ENCODE measurements at regions not wholly inside any gene's neighbourhood (a gene's known extent, or its start where the extent isn't known, plus 50 kb on each side); places are given as distances from the start of the nearest gene placed in this dataset.
A peak's percentile ranks its signal among the peaks of the same experiment; 100 is the strongest.
"Not testable (repeated sequence)": the region's sequence is repeated elsewhere in the genome, so short reads cannot be mapped to it uniquely, and the experiment has no call there.

DNA sequence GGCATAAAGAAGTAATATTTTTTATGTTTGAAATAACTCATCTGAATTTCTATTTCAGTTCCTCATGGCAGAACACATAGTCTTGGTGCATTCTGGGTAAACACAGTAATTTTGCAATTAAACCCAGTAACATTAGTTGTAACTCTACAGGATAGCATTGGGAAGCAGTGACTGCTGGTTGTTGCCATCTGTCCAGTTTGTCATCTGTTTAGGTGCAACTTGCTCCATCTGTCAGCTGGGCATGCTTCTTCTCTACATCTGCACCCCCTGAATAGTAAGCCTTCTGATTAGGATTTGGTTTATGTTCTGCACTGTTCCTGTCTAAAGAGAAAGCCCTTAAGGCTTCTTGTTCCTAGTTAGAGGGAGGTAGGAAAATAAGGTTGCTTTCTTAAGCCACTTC, 63.5 kb upstream of the CSNK1A1L start:
- ChIA-PET POLR2A (no interaction called here), CTCF (no interaction called here)
- DNase-seq (ENCODE audit: extremely low spot score), result no peak
- no peak for TF ChIP-seq FOXA1 (IDR thresholded peaks at IDR 0.05)
- no peak for TF ChIP-seq SP1 (IDR thresholded peaks at IDR 0.05)
- no peak for TF ChIP-seq ZNF384 (IDR thresholded peaks at IDR 0.05)
- no peak for TF ChIP-seq L3MBTL2 (conservative IDR thresholded peaks at IDR 0.05)
- TF ChIP-seq ELF4 (IDR thresholded peaks at IDR 0.05), result no peak
- TF ChIP-seq ARNT (IDR thresholded peaks at IDR 0.05), result no peak
- TF ChIP-seq CTBP1 (IDR thresholded peaks at IDR 0.05; ENCODE audit: borderline replicate concordance), result no peak
- no peak for TF ChIP-seq FOXK2 (IDR thresholded peaks at IDR 0.05)
- no peak for TF ChIP-seq TARDBP (IDR thresholded peaks at IDR 0.05)
- TF ChIP-seq NFRKB (IDR thresholded peaks at IDR 0.05), result no peak
- no peak for TF ChIP-seq SUZ12 (IDR thresholded peaks at IDR 0.05)
- no peak for TF ChIP-seq BHLHE40 (IDR thresholded peaks at IDR 0.05; ENCODE audit: borderline replicate concordance)
- TF ChIP-seq LEF1 (IDR thresholded peaks at IDR 0.05; ENCODE audit: borderline replicate concordance), result no peak
- no peak for TF ChIP-seq FOXM1 (IDR thresholded peaks at IDR 0.05; ENCODE audit: borderline replicate concordance)
- TF ChIP-seq, protein P1, sequence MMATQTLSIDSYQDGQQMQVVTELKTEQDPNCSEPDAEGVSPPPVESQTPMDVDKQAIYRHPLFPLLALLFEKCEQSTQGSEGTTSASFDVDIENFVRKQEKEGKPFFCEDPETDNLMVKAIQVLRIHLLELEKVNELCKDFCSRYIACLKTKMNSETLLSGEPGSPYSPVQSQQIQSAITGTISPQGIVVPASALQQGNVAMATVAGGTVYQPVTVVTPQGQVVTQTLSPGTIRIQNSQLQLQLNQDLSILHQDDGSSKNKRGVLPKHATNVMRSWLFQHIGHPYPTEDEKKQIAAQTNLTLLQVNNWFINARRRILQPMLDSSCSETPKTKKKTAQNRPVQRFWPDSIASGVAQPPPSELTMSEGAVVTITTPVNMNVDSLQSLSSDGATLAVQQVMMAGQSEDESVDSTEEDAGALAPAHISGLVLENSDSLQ (IDR thresholded peaks at IDR 0.05), result no peak
- TF ChIP-seq HDGF (IDR thresholded peaks at IDR 0.05; ENCODE audit: borderline replicate concordance), result no peak

DNA sequence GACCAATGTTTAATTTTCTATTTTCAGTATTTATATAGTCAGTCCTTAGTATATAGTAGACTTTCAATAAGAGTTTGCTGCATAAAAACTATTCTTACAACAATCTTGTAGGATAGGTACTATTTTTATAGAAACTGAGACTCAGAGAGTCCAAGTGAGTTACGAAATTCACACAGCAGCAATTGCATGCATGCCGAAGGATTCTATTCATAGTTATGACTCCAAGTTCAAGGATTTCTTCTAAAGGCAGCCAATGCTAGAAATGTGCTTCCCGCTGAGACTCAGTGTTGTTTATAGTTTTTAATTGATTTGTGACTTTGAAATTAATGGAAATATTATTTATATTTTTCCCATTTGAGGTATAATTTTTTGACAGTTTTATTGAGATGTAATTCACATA, 62.7 kb upstream of the CSNK1A1L start:
- no peak for DNase-seq (ENCODE audit: extremely low spot score)
- no peak for TF ChIP-seq FOXA1 (IDR thresholded peaks at IDR 0.05)
- no peak for TF ChIP-seq LEF1 (IDR thresholded peaks at IDR 0.05; ENCODE audit: borderline replicate concordance)
- no peak for TF ChIP-seq HDGF (IDR thresholded peaks at IDR 0.05; ENCODE audit: borderline replicate concordance)
- TF ChIP-seq SP1 (IDR thresholded peaks at IDR 0.05), result no peak
- no peak for TF ChIP-seq ARNT (IDR thresholded peaks at IDR 0.05)
- TF ChIP-seq L3MBTL2 (conservative IDR thresholded peaks at IDR 0.05), result no peak
- TF ChIP-seq, protein P1 (IDR thresholded peaks at IDR 0.05), result no peak
- TF ChIP-seq FOXK2 (IDR thresholded peaks at IDR 0.05), result no peak
- no peak for TF ChIP-seq FOXM1 (IDR thresholded peaks at IDR 0.05; ENCODE audit: borderline replicate concordance)
- TF ChIP-seq SUZ12 (IDR thresholded peaks at IDR 0.05), result no peak
- no peak for TF ChIP-seq ZNF384 (IDR thresholded peaks at IDR 0.05)
- TF ChIP-seq CTBP1 (IDR thresholded peaks at IDR 0.05; ENCODE audit: borderline replicate concordance), result no peak
- no peak for TF ChIP-seq TARDBP (IDR thresholded peaks at IDR 0.05)
- TF ChIP-seq NFRKB (IDR thresholded peaks at IDR 0.05), result no peak
- no peak for TF ChIP-seq BHLHE40 (IDR thresholded peaks at IDR 0.05; ENCODE audit: borderline replicate concordance)
- CTCF ChIA-PET, result no interaction called here
- POLR2A ChIA-PET, result no interaction called here

DNA sequence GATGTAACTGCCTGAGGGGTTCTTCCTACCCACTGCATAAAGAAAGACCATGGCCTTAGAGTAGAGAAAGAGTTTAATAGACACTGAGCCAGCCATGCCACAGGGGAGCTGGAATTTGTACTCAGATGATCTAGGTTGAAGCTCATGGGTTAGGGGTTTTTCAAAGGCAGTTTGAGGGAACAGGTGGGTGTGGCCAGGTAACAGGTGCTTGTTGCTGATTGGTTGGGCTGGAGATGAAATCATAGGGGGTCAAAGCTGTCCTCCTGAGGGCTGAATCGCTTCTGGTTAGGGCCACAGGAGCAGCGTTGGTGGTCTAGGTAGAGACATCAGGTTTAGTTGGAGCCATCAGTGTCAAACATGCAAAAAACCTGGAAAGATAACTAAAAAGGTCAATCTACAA, 59.2 kb upstream of the CSNK1A1L start:
- ChIA-PET CTCF (no interaction called here), POLR2A (no interaction called here)
- no peak for DNase-seq (ENCODE audit: extremely low spot score)
- TF ChIP-seq TARDBP (IDR thresholded peaks at IDR 0.05) (no peak), LEF1 (IDR thresholded peaks at IDR 0.05; ENCODE audit: borderline replicate concordance) (no peak), FOXA1 (IDR thresholded peaks at IDR 0.05) (no peak), NFRKB (IDR thresholded peaks at IDR 0.05) (no peak), BHLHE40 (IDR thresholded peaks at IDR 0.05; ENCODE audit: borderline replicate concordance) (no peak)

DNA sequence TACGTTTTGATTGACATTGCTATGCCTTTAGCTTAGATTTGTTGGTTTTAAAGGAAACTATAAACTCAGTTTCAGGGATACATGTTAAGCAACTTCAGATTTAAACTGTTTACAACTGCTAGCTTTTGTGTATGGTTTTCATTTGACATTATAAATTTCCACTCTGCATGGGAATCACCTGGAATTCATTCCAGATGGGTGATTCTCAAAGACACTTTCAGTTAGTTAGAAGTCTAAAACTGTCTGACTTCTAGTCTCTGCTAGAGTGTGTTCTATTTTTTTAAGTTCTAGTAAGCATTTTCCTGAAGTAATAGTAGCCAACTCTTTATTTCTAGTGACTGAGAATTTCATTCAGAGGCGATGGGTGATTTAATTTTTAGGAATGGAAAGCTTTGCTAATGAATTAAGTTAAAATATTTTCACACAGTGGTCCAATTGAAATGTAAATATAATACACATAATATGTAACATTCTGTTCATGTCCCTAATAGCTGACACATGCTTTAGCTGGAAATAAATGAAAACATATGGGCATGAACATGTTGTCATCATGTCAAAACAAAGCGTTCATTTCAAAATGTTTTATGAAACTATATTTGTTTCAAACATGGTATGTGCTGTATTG, 58.3 kb upstream of the CSNK1A1L start:
- no peak for DNase-seq (ENCODE audit: extremely low spot score)
- TF ChIP-seq CTBP1 (IDR thresholded peaks at IDR 0.05; ENCODE audit: borderline replicate concordance) (no peak), FOXK2 (IDR thresholded peaks at IDR 0.05) (no peak)
- POLR2A ChIA-PET, result no interaction called here
- CTCF ChIA-PET, result interaction anchor here (0.6 kb wide), 1 partner anchor 1713 kb away, joined by 5 read pairs; no protein-coding TSS in a partner anchor

DNA sequence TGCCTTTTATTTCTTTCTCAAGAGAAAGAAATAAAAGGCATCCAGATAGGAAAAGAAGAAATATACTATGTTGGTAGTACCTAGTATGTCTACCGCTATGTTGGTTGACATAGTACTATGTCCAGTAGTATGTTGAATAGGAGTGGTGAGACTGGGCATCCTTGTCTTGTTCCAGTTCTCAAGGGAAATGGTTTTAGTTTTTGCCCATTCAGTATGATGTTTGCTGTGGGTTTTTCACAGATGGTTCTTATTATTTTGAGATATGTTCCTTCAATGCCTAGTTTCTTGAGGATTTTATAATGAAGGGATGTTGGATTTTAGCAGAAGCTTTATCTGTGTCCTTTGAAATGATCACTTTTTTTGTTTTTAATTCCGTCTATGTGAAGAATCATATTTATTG, 53.0 kb upstream of the CSNK1A1L start:
- POLR2A ChIA-PET, result no interaction called here
- CTCF ChIA-PET, result no interaction called here
- DNase-seq (ENCODE audit: extremely low spot score), result no peak
- no peak for TF ChIP-seq HDGF (IDR thresholded peaks at IDR 0.05; ENCODE audit: borderline replicate concordance)
- no peak for TF ChIP-seq NFRKB (IDR thresholded peaks at IDR 0.05)
- TF ChIP-seq SUZ12 (IDR thresholded peaks at IDR 0.05), result no peak
- TF ChIP-seq FOXM1 (IDR thresholded peaks at IDR 0.05; ENCODE audit: borderline replicate concordance), result no peak
- TF ChIP-seq BHLHE40 (IDR thresholded peaks at IDR 0.05; ENCODE audit: borderline replicate concordance), result no peak
- no peak for TF ChIP-seq SP1 (IDR thresholded peaks at IDR 0.05)
- no peak for TF ChIP-seq TARDBP (IDR thresholded peaks at IDR 0.05)
- no peak for TF ChIP-seq L3MBTL2 (conservative IDR thresholded peaks at IDR 0.05)
- no peak for TF ChIP-seq ARNT (IDR thresholded peaks at IDR 0.05)
- TF ChIP-seq FOXA1 (IDR thresholded peaks at IDR 0.05), result no peak
- TF ChIP-seq ZNF384 (IDR thresholded peaks at IDR 0.05), result no peak
- no peak for TF ChIP-seq FOXK2 (IDR thresholded peaks at IDR 0.05)
- no peak for TF ChIP-seq LEF1 (IDR thresholded peaks at IDR 0.05; ENCODE audit: borderline replicate concordance)
- TF ChIP-seq, protein P1 (IDR thresholded peaks at IDR 0.05), result no peak
- no peak for TF ChIP-seq ELF4 (IDR thresholded peaks at IDR 0.05)
- TF ChIP-seq CTBP1 (IDR thresholded peaks at IDR 0.05; ENCODE audit: borderline replicate concordance), result no peak

DNA sequence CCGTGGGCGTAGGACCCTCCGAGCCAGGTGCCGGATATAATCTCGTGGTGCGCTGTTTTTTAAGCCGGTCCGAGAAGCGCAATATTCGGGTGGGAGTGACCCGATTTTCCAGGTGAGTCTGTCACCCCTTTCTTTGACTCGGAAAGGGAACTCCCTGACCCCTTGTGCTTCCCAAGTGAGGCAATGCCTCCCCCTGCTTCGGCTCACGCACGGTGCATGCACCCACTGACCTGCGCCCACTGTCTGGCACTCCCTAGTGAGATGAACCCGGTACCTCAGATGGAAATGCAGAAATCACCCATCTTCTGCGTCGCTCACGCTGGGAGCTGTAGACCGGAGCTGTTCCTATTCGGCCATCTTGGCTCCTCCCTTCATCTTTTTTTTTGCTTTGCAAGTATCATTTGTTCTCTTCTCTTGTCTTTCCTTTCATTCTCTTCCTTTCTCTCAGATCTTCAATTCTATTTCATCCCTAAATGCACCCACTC, 50.2 kb upstream of the CSNK1A1L start:
- POLR2A ChIA-PET, result interaction anchor here (1.5 kb wide), 1 partner anchor 20 kb away, joined by 3 read pairs; no protein-coding TSS in a partner anchor
- TF ChIP-seq NFRKB (IDR thresholded peaks at IDR 0.05), result peak; percentile 51
- TF ChIP-seq ZNF384 (IDR thresholded peaks at IDR 0.05), result peak; percentile 84
- peak; percentile 66 for TF ChIP-seq L3MBTL2 (conservative IDR thresholded peaks at IDR 0.05)
- DNase-seq (ENCODE audit: extremely low spot score); CTCF ChIA-PET: not testable (repeated sequence)

Measured in HEK293T (cell line).